Glomerular endothelial cell (primary cell): ENCODE measurements at regions not wholly inside any gene's neighbourhood (a gene's known extent, or its start where the extent isn't known, plus 50 kb on each side); places are given as distances from the start of the nearest gene placed in this dataset.

Experiments used
- DNase-seq: peaks from one replicate; pipeline ENCODE4 v3.0.0-alpha.2; 2011; ENCODE audit warnings: low read depth, low spot score; ENCODE audit errors: extremely low read depth

- DNase-seq: no peak
Measured at GRCh38 chr10:118537623-118538022, 57.8 kb downstream of the PRLHR start.

- DNase-seq: no peak
Measured at GRCh38 chr10:118534136-118534535, 61.3 kb downstream of the PRLHR start.

GRCh38 chr10:118531105-118531852 lies 64.2 kb downstream of the PRLHR start:
- DNase-seq: no peak

- DNase-seq: no peak
Measured at GRCh38 chr10:118528426-118528825, 67.0 kb downstream of the PRLHR start.

- no peak for DNase-seq
Measured at GRCh38 chr10:118523775-118524174, 71.7 kb downstream of the PRLHR start.

- no peak for DNase-seq
Measured at GRCh38 chr10:118522791-118523498, 72.5 kb downstream of the PRLHR start.

- DNase-seq: no peak
Measured at GRCh38 chr10:118521415-118522117, 73.9 kb downstream of the PRLHR start.

GRCh38 chr10:118520116-118520742 lies 75.2 kb downstream of the PRLHR start:
- DNase-seq: no peak

- DNase-seq: no peak
Measured at GRCh38 chr10:118518095-118518494, 77.4 kb downstream of the PRLHR start.

GRCh38 chr10:118516716-118517115 lies 78.7 kb downstream of the PRLHR start:
- DNase-seq: no peak

GRCh38 chr10:118513174-118513573 lies 82.3 kb downstream of the PRLHR start:
- DNase-seq: no peak

- DNase-seq: no peak
Measured at GRCh38 chr10:118511711-118512110, 83.7 kb downstream of the PRLHR start.

- no peak for DNase-seq
Measured at GRCh38 chr10:118508863-118509262, 86.6 kb downstream of the PRLHR start.

- DNase-seq: no peak
Measured at GRCh38 chr10:118508355-118508754, 87.1 kb downstream of the PRLHR start.

GRCh38 chr10:118506671-118507590 lies 88.5 kb downstream of the PRLHR start:
- DNase-seq: no peak

- no peak for DNase-seq
Measured at GRCh38 chr10:118505363-118505762, 90.1 kb downstream of the PRLHR start.

GRCh38 chr10:118504467-118505205 lies 90.8 kb downstream of the PRLHR start:
- no peak for DNase-seq

- no peak for DNase-seq
Measured at GRCh38 chr10:118504044-118504443, 91.4 kb downstream of the PRLHR start.

GRCh38 chr10:118503192-118503591 lies 92.3 kb downstream of the PRLHR start:
- no peak for DNase-seq
